GM18502 (cell line): ENCODE measurements at regions not wholly inside any gene's neighbourhood (a gene's known extent, or its start where the extent isn't known, plus 50 kb on each side); places are given as distances from the start of the nearest gene placed in this dataset.

ENCODE experiments used
- ATAC-seq: cut with Tn5 transposase; IDR thresholded peaks from one replicate; pipeline ENCODE4 v1.9.1; 2021; ENCODE audit warnings: mild to moderate bottlenecking; ENCODE audit not compliant: unreplicated experiment, poor library complexity

DNA sequence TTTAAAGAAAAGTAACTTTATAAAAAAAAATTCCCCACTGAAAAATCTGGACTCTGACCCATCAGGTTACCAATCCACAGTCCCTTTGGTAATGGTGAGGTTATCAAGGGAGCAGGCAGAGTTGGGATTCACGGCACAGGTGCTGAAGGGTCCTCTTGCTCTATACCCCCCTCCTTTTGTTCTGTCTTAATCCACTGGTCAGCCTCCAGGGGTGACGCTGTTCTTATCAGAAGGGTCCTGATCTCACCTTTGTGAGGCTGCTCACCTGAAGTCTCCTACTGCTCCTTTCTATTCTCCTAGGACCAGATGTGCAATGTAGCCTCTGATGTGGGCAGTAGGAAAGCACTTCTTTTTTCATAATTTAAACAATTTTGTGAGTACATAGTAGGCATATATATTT, 80.6 kb upstream of the E2F8 start:
- ATAC-seq, result no peak

DNA sequence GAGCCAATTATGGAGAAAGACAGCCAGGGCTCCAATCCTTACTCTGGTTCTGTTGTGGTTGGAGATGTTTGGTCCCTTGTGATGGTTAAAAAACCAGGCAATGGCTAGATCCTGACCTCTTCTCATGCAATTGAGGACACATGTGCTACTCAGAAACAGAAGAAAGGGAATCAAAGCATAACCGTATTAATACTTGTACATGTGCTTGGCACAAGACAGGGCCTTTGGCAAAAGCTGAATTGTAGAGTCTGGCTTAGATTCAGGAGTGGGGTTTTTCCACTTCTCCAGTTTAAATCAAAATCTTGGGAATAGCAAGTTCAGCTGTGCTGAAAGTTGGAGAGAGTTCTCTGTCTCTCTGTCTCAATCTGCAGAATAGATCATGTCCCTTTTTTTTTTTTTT, 80.1 kb upstream of the E2F8 start:
- no peak for ATAC-seq

DNA sequence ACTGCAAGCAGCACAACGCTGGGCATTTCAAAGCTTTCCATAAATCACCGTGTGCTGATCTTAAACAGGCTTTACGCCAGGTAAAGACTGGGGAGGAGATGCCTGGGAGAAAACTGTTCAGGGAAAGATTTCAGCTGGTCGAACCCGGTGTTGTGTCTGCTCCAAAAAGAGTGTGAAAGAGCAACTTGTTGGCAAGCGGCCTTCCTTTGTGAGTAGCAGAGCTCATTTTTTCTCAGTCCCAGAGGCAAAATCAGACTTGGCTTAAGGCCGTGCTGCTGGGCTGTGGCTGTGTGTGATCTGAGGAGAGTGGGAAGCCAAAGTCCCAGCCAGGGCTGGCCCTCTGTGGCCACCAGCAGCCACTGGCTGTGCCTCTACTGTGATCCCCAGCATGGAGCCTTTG, 75.7 kb upstream of the E2F8 start:
- no peak for ATAC-seq

DNA sequence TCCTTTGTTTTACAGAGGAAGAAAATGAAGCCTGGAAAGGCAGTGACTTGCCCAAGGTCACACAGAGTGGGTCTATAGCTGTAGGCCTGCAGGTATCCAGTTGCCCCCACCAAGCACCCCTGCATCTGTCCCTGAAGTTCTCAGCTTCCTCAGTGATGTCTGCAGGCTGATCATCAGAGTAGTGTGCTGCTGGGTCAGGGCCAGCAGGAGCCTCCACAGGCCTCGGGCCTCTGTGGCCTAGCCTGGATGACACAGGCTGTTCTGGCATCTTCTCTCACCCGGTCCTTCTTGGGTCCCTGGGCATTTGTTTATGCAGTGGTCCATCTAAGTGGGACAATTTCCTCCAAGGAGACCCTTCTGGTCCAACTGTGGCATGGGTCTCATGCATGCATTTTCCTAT, 74.8 kb upstream of the E2F8 start:
- ATAC-seq, result no peak

DNA sequence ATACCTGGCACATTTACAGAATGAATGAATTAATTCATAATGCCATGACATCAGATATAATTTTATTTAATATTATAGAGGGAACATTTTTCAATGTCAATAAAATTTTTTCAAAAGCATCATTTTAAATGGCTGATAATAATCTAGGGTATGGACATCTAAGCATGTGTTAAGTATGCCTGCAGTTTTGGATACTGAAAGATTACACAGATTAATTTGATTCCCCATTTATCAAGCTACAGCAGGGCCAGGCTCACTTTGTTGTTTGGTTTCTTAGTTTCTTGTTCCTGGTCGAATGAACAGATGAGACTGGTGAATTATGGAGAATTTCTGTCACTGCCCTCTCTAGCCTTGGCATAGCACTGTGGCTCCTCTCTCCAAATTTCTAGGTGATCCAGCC, 72.4 kb upstream of the E2F8 start:
- no peak for ATAC-seq

DNA sequence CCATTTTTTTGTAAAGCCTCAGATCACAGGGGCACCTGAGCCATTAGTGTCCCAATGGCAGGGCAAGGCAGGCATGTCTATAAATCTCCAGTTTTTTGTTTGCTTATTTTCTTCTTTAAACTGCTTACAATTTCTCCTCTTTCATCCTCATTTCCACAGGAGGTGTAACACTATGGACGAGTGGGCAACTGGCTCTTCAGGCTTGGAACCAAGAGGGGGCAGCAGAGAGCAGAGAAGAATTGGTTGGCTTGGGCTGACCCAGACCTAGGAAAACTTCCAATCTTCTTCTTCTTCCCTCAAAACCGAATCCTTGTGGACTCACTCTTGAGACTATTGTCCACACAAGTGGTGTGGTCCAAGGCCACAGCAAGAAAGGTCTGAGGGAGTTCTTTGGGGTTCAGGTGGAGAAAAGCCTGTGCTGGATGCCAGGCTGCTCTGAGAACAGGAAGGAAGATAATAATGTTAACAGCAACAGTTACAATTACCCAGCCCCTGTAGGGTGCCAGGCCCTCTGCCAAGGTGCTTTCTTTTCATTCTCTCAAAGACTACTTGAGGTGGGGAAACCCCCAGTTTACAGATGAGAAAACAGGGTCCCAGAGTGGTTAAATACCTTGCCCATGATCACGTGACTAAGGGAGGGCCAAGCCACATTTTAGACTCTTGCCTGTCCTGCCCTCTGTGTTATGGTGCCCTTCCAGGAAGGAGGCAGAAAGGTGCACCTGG, 70.7 kb upstream of the E2F8 start:
- peak; percentile 75 for ATAC-seq

DNA sequence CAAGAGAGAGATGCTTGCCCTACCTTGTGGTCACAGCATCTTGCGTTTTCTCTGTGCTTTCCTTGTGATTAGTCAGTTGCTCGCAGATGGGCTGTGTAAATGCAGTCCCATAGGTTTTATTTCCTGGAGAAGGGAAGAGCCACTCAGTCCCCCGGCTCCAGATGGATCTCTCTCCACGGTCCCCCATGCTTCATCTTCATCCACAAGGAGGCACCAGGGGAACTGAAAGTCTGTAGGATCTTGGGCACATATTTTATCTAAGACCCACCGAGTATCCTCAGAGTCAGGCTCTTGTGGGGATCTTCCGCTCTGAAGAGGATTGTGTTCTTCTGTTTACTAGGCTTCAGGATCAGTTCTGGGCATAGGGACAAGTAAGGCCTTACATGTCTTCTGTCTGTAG, 66.8 kb upstream of the E2F8 start:
- no peak for ATAC-seq

DNA sequence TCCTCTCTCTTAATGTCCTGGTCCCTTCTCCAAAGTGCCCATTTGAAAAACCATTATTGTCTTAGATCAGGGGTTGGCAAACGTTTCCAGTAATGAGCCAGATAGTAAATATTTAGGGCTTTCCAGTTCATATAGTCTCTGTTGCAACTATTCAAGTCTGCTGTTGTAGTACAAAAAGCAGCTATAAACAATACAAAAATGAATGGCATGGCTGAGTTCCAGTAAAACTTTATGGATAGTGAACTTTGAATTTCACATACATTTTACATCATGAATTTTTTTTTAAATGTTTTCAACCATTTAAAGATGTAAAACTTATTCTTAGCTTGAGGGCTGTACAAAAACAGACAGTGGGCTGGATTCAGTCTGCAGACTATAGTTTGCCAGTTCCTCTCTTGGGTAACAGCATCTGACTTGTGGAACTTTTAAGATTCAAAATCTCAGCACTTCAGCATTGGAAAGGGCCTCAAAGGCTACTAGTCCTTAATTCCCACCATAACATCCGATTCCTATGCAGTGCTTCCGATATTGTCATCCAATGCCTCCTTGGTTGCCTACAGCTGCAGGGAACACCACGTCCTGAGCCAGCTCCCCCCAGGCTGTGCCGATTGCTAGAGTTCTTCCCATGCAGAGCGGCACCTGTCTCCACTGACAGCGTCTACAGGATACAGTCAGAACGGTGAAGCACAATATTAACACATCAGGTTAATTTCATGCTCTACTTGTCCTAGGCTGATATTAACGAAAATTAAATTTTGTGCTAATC, 65.6 kb upstream of the E2F8 start:
- no peak for ATAC-seq

DNA sequence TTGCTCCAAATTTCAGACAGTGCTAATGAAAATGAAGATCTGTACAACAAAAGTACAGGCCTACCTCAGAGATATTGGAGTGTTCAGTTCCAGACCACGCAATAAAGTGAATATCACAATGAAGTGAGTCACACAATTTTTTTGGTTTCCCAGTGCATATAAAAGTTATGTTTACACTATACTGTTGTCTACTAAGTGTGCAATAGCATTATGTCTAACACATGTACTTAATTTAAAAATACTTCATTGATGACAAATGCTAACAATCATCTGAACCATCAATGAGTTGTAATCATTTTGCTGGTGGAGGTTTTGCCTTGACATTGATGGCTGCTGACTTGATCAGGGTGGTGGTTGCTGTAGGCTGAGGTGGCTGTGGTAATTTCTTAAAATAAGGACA, 60.6 kb upstream of the E2F8 start:
- ATAC-seq, result no peak

DNA sequence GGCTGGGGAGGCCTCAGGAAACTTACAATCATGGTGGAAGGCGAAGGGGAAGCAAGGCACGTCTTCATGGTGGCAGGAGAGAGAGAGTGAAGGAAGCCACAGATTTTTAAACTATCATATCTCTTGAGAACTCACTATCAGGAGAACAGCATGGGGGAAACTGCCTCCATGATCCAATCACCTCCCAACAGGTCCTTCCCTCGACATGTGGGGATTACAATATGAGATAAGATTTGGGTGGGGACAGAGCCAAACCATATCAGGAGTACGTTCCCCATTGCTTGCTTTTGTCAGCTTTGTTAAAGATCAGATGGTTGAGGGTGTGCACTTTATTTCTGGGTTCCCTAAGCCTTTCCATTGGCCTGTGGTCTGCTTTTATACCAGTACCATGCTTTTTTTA, 53.7 kb upstream of the E2F8 start:
- ATAC-seq, result no peak

DNA sequence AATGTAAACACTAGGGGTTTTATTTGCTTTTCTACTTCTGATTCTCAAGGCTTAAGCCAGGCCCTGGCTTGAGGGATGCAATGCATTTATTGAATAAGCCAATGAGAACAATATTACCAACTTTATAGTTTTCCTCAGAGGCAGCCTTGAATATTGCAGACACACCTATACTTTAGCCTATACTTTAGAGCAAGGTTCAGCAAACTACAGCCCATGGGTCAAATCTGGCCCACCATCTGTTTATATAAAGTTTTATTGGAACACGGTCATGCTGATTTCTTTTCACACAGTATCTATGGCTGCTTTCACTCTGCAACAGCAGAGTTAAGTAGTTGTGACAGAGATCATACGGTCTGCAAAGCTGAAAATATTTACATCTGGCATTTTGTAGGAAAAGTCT, 50.3 kb upstream of the E2F8 start:
- ATAC-seq, result no peak
